Breast epithelium (tissue), 4 donors: ENCODE measurements at regions not wholly inside any gene's neighbourhood (a gene's known extent, or its start where the extent isn't known, plus 50 kb on each side); places are given as distances from the start of the nearest gene placed in this dataset.
"Not testable (repeated sequence)": the region's sequence is repeated elsewhere in the genome, so short reads cannot be mapped to it uniquely, and the experiment has no call there.

ENCODE experiments used
- DNase-seq, 2 donors: peaks; one replicate each; pipeline ENCODE4 v3.0.0-alpha.2; 2019; ENCODE audit warnings: low spot score in 2 of 2
- H3K27ac ChIP-seq, 2 donors: fragments of 200-600 bp; sonication (generic) in 1 of 2; one replicate each; pipeline ENCODE4 v1.5.1; 2016 to 2019; ENCODE audit warnings: mild to moderate bottlenecking in 1 of 2
- H3K27me3 ChIP-seq, 2 donors: fragments of 200-600 bp; sonication (generic) in 1 of 2; one replicate each; pipeline versions ENCODE4 v1.5.1 to v1.6.0; 2017 to 2019; ENCODE audit warnings: control low read depth in 1 of 2, mild to moderate bottlenecking in 1 of 2
- H3K36me3 ChIP-seq: fragments of 200-600 bp; one replicate; pipeline ENCODE4 v1.5.1; 2019
- H3K4me1 ChIP-seq, 2 donors: fragments of 200-600 bp; sonication (generic); one replicate each; pipeline ENCODE4 v1.5.1; 2016 to 2019; ENCODE audit warnings: control low read depth in 1 of 2
- H3K4me3 ChIP-seq, 3 donors: fragments of 200-600 bp; sonication (generic); 1 replicate in 2 of 3; 2 replicates in 1 of 3; pipeline ENCODE4 v1.5.1; 2016 to 2019; ENCODE audit warnings: mild to moderate bottlenecking in 3 of 3, moderate library complexity in 2 of 3
- H3K9me3 ChIP-seq, 2 donors: fragments of 200-600 bp; sonication (generic) in 1 of 2; one replicate each; pipeline ENCODE4 v1.5.1; 2016 to 2019; ENCODE audit warnings: control low read depth in 1 of 2
- POLR2A ChIP-seq: fragments of 450-650 bp; IDR thresholded peaks from one replicate; pipeline ENCODE4 v1.6.1; 2016; ENCODE audit warnings: antibody characterized with exemption, mild to moderate bottlenecking, moderate library complexity
- POLR2AphosphoS5 ChIP-seq, 3 donors: sonication (generic); formaldehyde crosslinking; IDR thresholded peaks; one replicate each; pipeline ENCODE4 v1.6.1; 2017; ENCODE audit warnings: antibody characterized with exemption in 3 of 3
- intact Hi-C: fragments of 100-400 bp; cut with DNase I; formaldehyde crosslinking; loops from one replicate; pipeline ENCODE4 v1.15.1; 2023; ENCODE audit warnings: low total_unique reads
- TF ChIP-seq, protein P1 (sequence below), 3 donors: fragments of 450-650 bp; IDR thresholded peaks; one replicate each; pipeline ENCODE4 v1.5.1; 2016 to 2017; ENCODE audit warnings: antibody characterized with exemption in 3 of 3, mild to moderate bottlenecking in 3 of 3, moderate library complexity in 3 of 3

DNA sequence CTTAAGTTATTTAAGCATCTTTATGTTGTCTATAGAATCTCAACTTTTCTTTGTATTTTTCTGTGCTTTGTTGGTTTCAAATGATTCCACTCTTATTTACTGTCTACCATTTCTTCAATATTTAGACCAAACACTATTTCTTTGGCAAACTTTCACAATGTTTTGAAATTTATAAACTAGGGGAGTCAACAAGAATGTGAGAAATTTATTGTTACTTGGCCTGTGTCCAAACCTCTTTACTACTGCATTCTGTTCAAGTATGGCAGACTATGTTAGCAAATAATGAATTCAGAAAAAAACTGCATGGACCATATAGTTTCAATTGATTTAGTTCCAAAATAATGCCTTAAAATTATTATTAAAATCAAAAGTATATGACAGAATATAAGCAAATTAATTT lies 470.2 kb downstream of the FBXO15 start:
- no peaks in the 10 kb centered on the region for H3K9me3 ChIP-seq
- no peak overlapping the region for H3K4me3 ChIP-seq
- intact Hi-C loops: no loop called here
- H3K27ac ChIP-seq: no peak overlapping the region
- no peaks in the 10 kb centered on the region for H3K27me3 ChIP-seq
- H3K36me3 ChIP-seq: no peaks in the 10 kb centered on the region
- TF ChIP-seq, protein P1, sequence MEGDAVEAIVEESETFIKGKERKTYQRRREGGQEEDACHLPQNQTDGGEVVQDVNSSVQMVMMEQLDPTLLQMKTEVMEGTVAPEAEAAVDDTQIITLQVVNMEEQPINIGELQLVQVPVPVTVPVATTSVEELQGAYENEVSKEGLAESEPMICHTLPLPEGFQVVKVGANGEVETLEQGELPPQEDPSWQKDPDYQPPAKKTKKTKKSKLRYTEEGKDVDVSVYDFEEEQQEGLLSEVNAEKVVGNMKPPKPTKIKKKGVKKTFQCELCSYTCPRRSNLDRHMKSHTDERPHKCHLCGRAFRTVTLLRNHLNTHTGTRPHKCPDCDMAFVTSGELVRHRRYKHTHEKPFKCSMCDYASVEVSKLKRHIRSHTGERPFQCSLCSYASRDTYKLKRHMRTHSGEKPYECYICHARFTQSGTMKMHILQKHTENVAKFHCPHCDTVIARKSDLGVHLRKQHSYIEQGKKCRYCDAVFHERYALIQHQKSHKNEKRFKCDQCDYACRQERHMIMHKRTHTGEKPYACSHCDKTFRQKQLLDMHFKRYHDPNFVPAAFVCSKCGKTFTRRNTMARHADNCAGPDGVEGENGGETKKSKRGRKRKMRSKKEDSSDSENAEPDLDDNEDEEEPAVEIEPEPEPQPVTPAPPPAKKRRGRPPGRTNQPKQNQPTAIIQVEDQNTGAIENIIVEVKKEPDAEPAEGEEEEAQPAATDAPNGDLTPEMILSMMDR (IDR thresholded peaks at IDR 0.05): no peak
- no peak for TF ChIP-seq POLR2A
- no peak for TF ChIP-seq POLR2AphosphoS5 (IDR thresholded peaks at IDR 0.05)
- no peak for DNase-seq
- no peaks in the 10 kb centered on the region for H3K4me1 ChIP-seq

DNA sequence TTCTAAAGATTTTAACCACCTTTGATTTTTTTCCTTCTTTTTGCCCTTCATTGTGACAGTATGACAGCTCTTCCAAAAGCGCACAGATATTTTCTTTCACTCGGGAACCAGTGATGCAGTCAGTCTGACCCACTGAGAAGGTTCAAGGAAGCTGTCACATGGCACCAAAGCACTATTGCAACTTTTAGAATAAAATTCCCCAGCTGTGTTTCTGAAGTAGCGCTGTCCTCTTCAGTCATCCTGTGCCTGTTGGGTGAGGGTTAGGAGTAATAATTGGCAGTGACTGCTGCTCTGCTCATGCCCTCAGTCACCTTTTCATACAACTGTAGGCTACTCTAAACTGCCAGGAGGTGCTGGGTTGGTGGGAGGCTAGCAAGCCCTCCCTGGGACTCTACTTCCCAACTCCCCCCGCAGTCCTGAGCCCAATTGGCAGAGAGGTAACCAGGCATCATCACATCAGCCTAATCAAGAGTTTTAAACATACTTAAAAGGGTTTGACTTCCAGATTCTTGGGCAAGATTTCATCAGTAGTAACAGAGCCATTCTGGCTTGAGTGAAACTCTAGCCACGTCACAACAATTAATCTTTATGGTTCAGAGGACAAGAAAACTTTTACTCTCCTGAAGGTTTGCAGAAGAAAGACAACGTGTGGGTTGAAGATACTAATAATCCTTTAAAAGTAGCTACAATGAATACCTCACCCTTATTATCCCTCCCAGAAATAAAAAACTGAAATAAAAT lies 473.3 kb downstream of the FBXO15 start:
- Histone ChIP-seq H3K36me3 (no peaks in the 10 kb centered on the region), H3K9me3 (no peaks in the 10 kb centered on the region), H3K27ac (no peak overlapping the region), H3K27me3 (no peaks in the 10 kb centered on the region), H3K4me1 (no peaks in the 10 kb centered on the region), H3K4me3 (no peak overlapping the region)
- DNase-seq: no peak
- no peak for TF ChIP-seq POLR2AphosphoS5 (IDR thresholded peaks at IDR 0.05)
- TF ChIP-seq, protein P1 (IDR thresholded peaks at IDR 0.05): no peak
- no peak for TF ChIP-seq POLR2A
- intact Hi-C loops: no loop called here

DNA sequence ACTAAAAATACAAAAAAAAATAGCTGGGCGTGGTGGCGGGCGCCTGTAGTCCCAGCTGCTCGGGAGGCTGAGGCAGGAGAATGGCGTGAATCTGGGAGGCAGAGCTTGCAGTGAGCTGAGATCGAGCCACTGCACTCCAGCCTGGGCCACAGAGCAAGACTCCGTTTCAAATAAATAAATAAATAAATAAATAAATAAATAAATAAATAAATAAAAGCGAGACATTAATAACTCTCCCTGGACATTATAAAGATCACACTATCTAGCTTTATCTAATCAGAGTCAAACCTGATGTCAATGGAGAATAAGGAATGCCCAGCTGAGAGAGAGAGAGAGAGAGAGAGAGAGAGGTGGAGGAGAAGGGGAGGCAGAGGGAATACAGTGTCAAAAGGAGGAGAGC lies 476.2 kb downstream of the FBXO15 start:
- H3K36me3 ChIP-seq, H3K27ac ChIP-seq, DNase-seq, H3K4me1 ChIP-seq, H3K4me3 ChIP-seq, intact Hi-C loops, H3K27me3 ChIP-seq, H3K9me3 ChIP-seq: not testable (repeated sequence)

DNA sequence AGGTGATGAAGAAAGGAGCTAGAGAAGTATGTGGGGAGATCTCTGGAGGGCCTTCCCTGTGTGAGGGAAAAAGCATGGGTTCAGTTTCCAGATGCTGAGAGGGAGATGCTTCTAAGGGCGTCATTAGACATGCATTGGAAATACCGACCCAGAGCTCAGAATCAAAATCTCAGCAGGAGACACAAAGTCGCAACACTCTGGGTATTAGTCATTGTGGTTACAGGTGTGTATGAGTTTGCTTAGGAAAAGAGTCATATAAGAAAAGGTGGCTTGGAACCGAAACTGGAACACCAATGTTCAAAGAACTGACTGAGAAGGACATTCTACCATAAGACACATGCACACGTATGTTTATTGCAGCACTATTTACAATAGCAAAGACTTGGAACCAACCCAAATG lies 477.1 kb downstream of the FBXO15 start:
- TF ChIP-seq, protein P1 (IDR thresholded peaks at IDR 0.05): no peak
- TF ChIP-seq POLR2AphosphoS5 (IDR thresholded peaks at IDR 0.05) (no peak), POLR2A (no peak)
- Histone ChIP-seq H3K27ac (no peak overlapping the region), H3K9me3 (no peaks in the 10 kb centered on the region), H3K4me1 (no peaks in the 10 kb centered on the region), H3K36me3 (no peaks in the 10 kb centered on the region), H3K4me3 (no peak overlapping the region), H3K27me3 (no peaks in the 10 kb centered on the region)
- intact Hi-C loops: no loop called here
- no peak for DNase-seq

DNA sequence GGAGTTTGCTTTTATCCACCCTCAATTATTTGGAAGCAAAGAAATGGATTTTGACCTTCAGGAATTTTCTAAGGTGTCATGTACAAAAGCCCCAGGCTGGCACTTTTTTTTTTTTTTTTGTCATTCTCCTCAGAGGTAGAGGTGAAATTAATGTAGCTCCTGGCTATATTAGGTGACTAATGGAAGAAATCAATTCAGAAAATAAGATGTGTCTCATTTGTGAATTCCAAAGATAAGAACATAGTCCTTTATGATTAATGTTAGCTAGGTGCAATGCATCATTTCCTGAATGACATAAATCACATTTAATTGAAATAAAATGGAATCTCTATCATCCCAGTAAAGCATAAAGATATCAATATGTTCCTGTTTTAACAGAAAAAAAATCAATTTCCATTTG lies 477.6 kb downstream of the FBXO15 start:
- TF ChIP-seq, protein P1 (IDR thresholded peaks at IDR 0.05): no peak
- TF ChIP-seq POLR2AphosphoS5 (IDR thresholded peaks at IDR 0.05): no peak
- TF ChIP-seq POLR2A: no peak
- Histone ChIP-seq H3K36me3 (no peaks in the 10 kb centered on the region), H3K27ac (no peak overlapping the region), H3K4me3 (no peak overlapping the region), H3K27me3 (no peaks in the 10 kb centered on the region), H3K9me3 (no peaks in the 10 kb centered on the region), H3K4me1 (no peaks in the 10 kb centered on the region)
- no peak for DNase-seq
- intact Hi-C loops: no loop called here
